ENCODE measurements at regions not wholly inside any gene's neighbourhood (a gene's known extent, or its start where the extent isn't known, plus 50 kb on each side); places are given as distances from the start of the nearest gene placed in this dataset.

- WGBS, 2 donors (ENCODE audit: extremely low coverage in 2 of 2, insufficient read length in 2 of 2, insufficient replicate concordance in 1 of 2), result no CpG with 5 or more reads among the region's 4 CpGs
- Histone ChIP-seq H3K9ac (ENCODE audit: low read depth, low read length, poor library complexity) (no peak overlapping the region), H2BK120ac (ENCODE audit: low read depth, low read length) (no peak overlapping the region), H3K27ac (replicated peaks; ENCODE audit: low read length) (no peak overlapping the region), H3K4me2 (ENCODE audit: insufficient read depth, low read length, poor library complexity, severe bottlenecking) (no peak overlapping the region), H4K8ac (ENCODE audit: low read depth, low read length) (no peak overlapping the region), H4K91ac (ENCODE audit: low read depth, low read length, poor library complexity) (no peak overlapping the region), H2BK5ac (ENCODE audit: low read length) (no peak overlapping the region), H2AFZ (ENCODE audit: low read length) (no peak overlapping the region), H2AK5ac (ENCODE audit: low read depth, low read length) (no peak overlapping the region), H3K23ac (ENCODE audit: low read depth, low read length, poor library complexity) (no peak overlapping the region), H3K18ac (ENCODE audit: low read length) (no peak overlapping the region), H3K4me1 (ENCODE audit: control insufficient read depth in 2 of 2, insufficient read depth in 1 of 2, low read depth in 1 of 2, low read length in 2 of 2) (peaks cover 0 to 4% of the 10 kb centered on the region in 2 donors), H2BK15ac (ENCODE audit: low read length) (no peak overlapping the region), H3K14ac (ENCODE audit: low read length) (no peak overlapping the region), H3K27me3 (ENCODE audit: control insufficient read depth in 3 of 3, insufficient read depth in 3 of 3, low read depth in 1 of 3, low read length in 3 of 3) (no peaks in the 10 kb centered on the region), H2BK12ac (ENCODE audit: low read length) (no peak overlapping the region), H3K79me1 (ENCODE audit: low read depth, low read length) (no peaks in the 10 kb centered on the region), H3K4ac (ENCODE audit: low read length) (no peak overlapping the region), H3K9me3 (replicated peaks in 1 of 2; ENCODE audit: control insufficient read depth in 2 of 2, insufficient read depth in 1 of 2, low read depth in 1 of 2, low read length in 2 of 2) (no peaks in the 10 kb centered on the region), H3K4me3 (ENCODE audit: low read length in 2 of 2) (no peak overlapping the region), H3K36me3 (replicated peaks in 1 of 2; ENCODE audit: control insufficient read depth in 2 of 2, insufficient read depth in 2 of 2, low read length in 2 of 2) (no peaks in the 10 kb centered on the region)
- no peak for DNase-seq (ENCODE audit: low spot score)
Observed at GRCh38 chr6:88248709-88249321, 82.7 kb upstream of the CNR1 start.

- Histone ChIP-seq H2BK120ac (ENCODE audit: low read depth, low read length) (no peak overlapping the region), H2BK12ac (ENCODE audit: low read length) (no peak overlapping the region), H3K4me3 (ENCODE audit: low read length in 2 of 2) (no peak overlapping the region), H4K8ac (ENCODE audit: low read depth, low read length) (no peak overlapping the region), H3K4me1 (ENCODE audit: control insufficient read depth in 2 of 2, insufficient read depth in 1 of 2, low read depth in 1 of 2, low read length in 2 of 2) (peaks cover 0 to 4% of the 10 kb centered on the region in 2 donors), H2AK5ac (ENCODE audit: low read depth, low read length) (no peak overlapping the region), H3K36me3 (replicated peaks in 1 of 2; ENCODE audit: control insufficient read depth in 2 of 2, insufficient read depth in 2 of 2, low read length in 2 of 2) (no peaks in the 10 kb centered on the region), H3K18ac (ENCODE audit: low read length) (no peak overlapping the region), H3K4me2 (ENCODE audit: insufficient read depth, low read length, poor library complexity, severe bottlenecking) (no peak overlapping the region), H3K27ac (replicated peaks; ENCODE audit: low read length) (no peak overlapping the region), H3K9ac (ENCODE audit: low read depth, low read length, poor library complexity) (no peak overlapping the region), H2AFZ (ENCODE audit: low read length) (no peak overlapping the region), H2BK5ac (ENCODE audit: low read length) (no peak overlapping the region), H4K91ac (ENCODE audit: low read depth, low read length, poor library complexity) (no peak overlapping the region), H3K14ac (ENCODE audit: low read length) (no peak overlapping the region), H3K9me3 (replicated peaks in 1 of 2; ENCODE audit: control insufficient read depth in 2 of 2, insufficient read depth in 1 of 2, low read depth in 1 of 2, low read length in 2 of 2) (no peaks in the 10 kb centered on the region), H2BK15ac (ENCODE audit: low read length) (no peak overlapping the region), H3K79me1 (ENCODE audit: low read depth, low read length) (no peaks in the 10 kb centered on the region), H3K23ac (ENCODE audit: low read depth, low read length, poor library complexity) (no peak overlapping the region), H3K4ac (ENCODE audit: low read length) (no peak overlapping the region), H3K27me3 (ENCODE audit: control insufficient read depth in 3 of 3, insufficient read depth in 3 of 3, low read depth in 1 of 3, low read length in 3 of 3) (no peaks in the 10 kb centered on the region)
- no CpG with 5 or more reads among the region's 2 CpGs for WGBS, 2 donors (ENCODE audit: extremely low coverage in 2 of 2, insufficient read length in 2 of 2, insufficient replicate concordance in 1 of 2)
- no peak for DNase-seq (ENCODE audit: low spot score)
Observed at GRCh38 chr6:88246654-88247053, 80.5 kb upstream of the CNR1 start.

GRCh38 chr6:88244721-88245120 is 78.6 kb upstream of the CNR1 start:
- H3K27me3 ChIP-seq (ENCODE audit: control insufficient read depth in 3 of 3, insufficient read depth in 3 of 3, low read depth in 1 of 3, low read length in 3 of 3), result no peaks in the 10 kb centered on the region
- no peak overlapping the region for H2BK15ac ChIP-seq (ENCODE audit: low read length)
- H3K4me1 ChIP-seq (ENCODE audit: control insufficient read depth in 2 of 2, insufficient read depth in 1 of 2, low read depth in 1 of 2, low read length in 2 of 2), result peaks cover 0 to 4% of the 10 kb centered on the region in 2 donors
- no peak overlapping the region for H2BK120ac ChIP-seq (ENCODE audit: low read depth, low read length)
- no peaks in the 10 kb centered on the region for H3K79me1 ChIP-seq (ENCODE audit: low read depth, low read length)
- no peak overlapping the region for H2BK12ac ChIP-seq (ENCODE audit: low read length)
- no peak overlapping the region for H3K14ac ChIP-seq (ENCODE audit: low read length)
- H3K4ac ChIP-seq (ENCODE audit: low read length), result no peak overlapping the region
- H4K91ac ChIP-seq (ENCODE audit: low read depth, low read length, poor library complexity), result no peak overlapping the region
- H4K8ac ChIP-seq (ENCODE audit: low read depth, low read length), result no peak overlapping the region
- no peak overlapping the region for H3K18ac ChIP-seq (ENCODE audit: low read length)
- no peak overlapping the region for H3K4me3 ChIP-seq (ENCODE audit: low read length in 2 of 2)
- H3K9me3 ChIP-seq (replicated peaks in 1 of 2; ENCODE audit: control insufficient read depth in 2 of 2, insufficient read depth in 1 of 2, low read depth in 1 of 2, low read length in 2 of 2), result no peaks in the 10 kb centered on the region
- no peak overlapping the region for H3K23ac ChIP-seq (ENCODE audit: low read depth, low read length, poor library complexity)
- no peak overlapping the region for H2AFZ ChIP-seq (ENCODE audit: low read length)
- no peak overlapping the region for H2AK5ac ChIP-seq (ENCODE audit: low read depth, low read length)
- no peaks in the 10 kb centered on the region for H3K36me3 ChIP-seq (replicated peaks in 1 of 2; ENCODE audit: control insufficient read depth in 2 of 2, insufficient read depth in 2 of 2, low read length in 2 of 2)
- no CpG with 5 or more reads among the region's 3 CpGs for WGBS, 2 donors (ENCODE audit: extremely low coverage in 2 of 2, insufficient read length in 2 of 2, insufficient replicate concordance in 1 of 2)
- no peak overlapping the region for H3K4me2 ChIP-seq (ENCODE audit: insufficient read depth, low read length, poor library complexity, severe bottlenecking)
- no peak for DNase-seq (ENCODE audit: low spot score)
- no peak overlapping the region for H3K9ac ChIP-seq (ENCODE audit: low read depth, low read length, poor library complexity)
- H3K27ac ChIP-seq (replicated peaks; ENCODE audit: low read length), result no peak overlapping the region
- no peak overlapping the region for H2BK5ac ChIP-seq (ENCODE audit: low read length)

GRCh38 chr6:88238901-88239300 is 72.8 kb upstream of the CNR1 start:
- H4K91ac ChIP-seq (ENCODE audit: low read depth, low read length, poor library complexity), result no peak overlapping the region
- no peak overlapping the region for H3K4me3 ChIP-seq (ENCODE audit: low read length in 2 of 2)
- H3K27ac ChIP-seq (replicated peaks; ENCODE audit: low read length), result no peak overlapping the region
- H3K4ac ChIP-seq (ENCODE audit: low read length), result no peak overlapping the region
- no peak for DNase-seq (ENCODE audit: low spot score)
- no peak overlapping the region for H3K18ac ChIP-seq (ENCODE audit: low read length)
- H2BK12ac ChIP-seq (ENCODE audit: low read length), result no peak overlapping the region
- H2BK15ac ChIP-seq (ENCODE audit: low read length), result no peak overlapping the region
- H3K4me2 ChIP-seq (ENCODE audit: insufficient read depth, low read length, poor library complexity, severe bottlenecking), result no peak overlapping the region
- H3K23ac ChIP-seq (ENCODE audit: low read depth, low read length, poor library complexity), result no peak overlapping the region
- H3K9ac ChIP-seq (ENCODE audit: low read depth, low read length, poor library complexity), result no peak overlapping the region
- H3K36me3 ChIP-seq (replicated peaks in 1 of 2; ENCODE audit: control insufficient read depth in 2 of 2, insufficient read depth in 2 of 2, low read length in 2 of 2), result no peaks in the 10 kb centered on the region
- H3K14ac ChIP-seq (ENCODE audit: low read length), result no peak overlapping the region
- whole genome bisulfite sequencing, 2 donors (ENCODE audit: extremely low coverage in 2 of 2, insufficient read length in 2 of 2, insufficient replicate concordance in 1 of 2), result no CpG with 5 or more reads among the region's 3 CpGs
- H3K9me3 ChIP-seq (replicated peaks in 1 of 2; ENCODE audit: control insufficient read depth in 2 of 2, insufficient read depth in 1 of 2, low read depth in 1 of 2, low read length in 2 of 2), result no peaks in the 10 kb centered on the region
- H2AK5ac ChIP-seq (ENCODE audit: low read depth, low read length), result no peak overlapping the region
- H3K79me1 ChIP-seq (ENCODE audit: low read depth, low read length), result no peaks in the 10 kb centered on the region
- H3K27me3 ChIP-seq (ENCODE audit: control insufficient read depth in 3 of 3, insufficient read depth in 3 of 3, low read depth in 1 of 3, low read length in 3 of 3), result no peaks in the 10 kb centered on the region
- no peak overlapping the region for H4K8ac ChIP-seq (ENCODE audit: low read depth, low read length)
- H2BK5ac ChIP-seq (ENCODE audit: low read length), result no peak overlapping the region
- no peaks in the 10 kb centered on the region for H3K4me1 ChIP-seq (ENCODE audit: control insufficient read depth in 2 of 2, insufficient read depth in 1 of 2, low read depth in 1 of 2, low read length in 2 of 2)
- no peak overlapping the region for H2AFZ ChIP-seq (ENCODE audit: low read length)
- no peak overlapping the region for H2BK120ac ChIP-seq (ENCODE audit: low read depth, low read length)
